ENCODE measurements at regions not wholly inside any gene's neighbourhood (a gene's known extent, or its start where the extent isn't known, plus 50 kb on each side); places are given as distances from the start of the nearest gene placed in this dataset.

- DNase-seq (ENCODE audit: low read depth), result no peak
These were observed 514.6 kb downstream of the ZNF608 start for GRCh38 chr5:124231802-124232201.

DNA sequence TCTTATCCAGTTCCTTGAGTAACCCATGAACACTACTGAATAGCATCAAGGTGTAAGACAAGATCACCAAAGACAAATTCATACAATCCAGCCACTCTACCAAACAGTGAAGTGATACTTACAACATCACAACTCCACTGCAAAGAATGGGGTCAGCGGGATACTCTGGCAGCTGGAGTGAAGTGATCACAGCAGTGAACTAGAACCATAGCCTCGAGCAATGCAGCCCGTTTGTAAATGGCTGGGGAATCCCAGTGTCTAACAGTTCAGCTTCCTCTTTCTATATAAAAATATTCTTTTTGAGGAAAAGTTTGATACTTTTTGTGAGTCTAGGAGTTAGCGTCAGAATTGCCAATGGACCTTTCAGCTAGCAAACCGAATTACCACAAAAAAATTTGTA, 515.2 kb downstream of the ZNF608 start:
- DNase-seq (ENCODE audit: low read depth), result no peak

- DNase-seq (ENCODE audit: low read depth), result no peak
These were observed 516.0 kb downstream of the ZNF608 start for GRCh38 chr5:124230456-124230855.

- DNase-seq (ENCODE audit: low read depth), result no peak
These were observed 517.1 kb downstream of the ZNF608 start for GRCh38 chr5:124229352-124229751.

- no peak for DNase-seq (ENCODE audit: low read depth)
These were observed 518.5 kb downstream of the ZNF608 start for GRCh38 chr5:124227914-124228313.

GRCh38 chr5:124220418-124220817, 526.0 kb downstream of the ZNF608 start:
- no peak for DNase-seq (ENCODE audit: low read depth)

DNA sequence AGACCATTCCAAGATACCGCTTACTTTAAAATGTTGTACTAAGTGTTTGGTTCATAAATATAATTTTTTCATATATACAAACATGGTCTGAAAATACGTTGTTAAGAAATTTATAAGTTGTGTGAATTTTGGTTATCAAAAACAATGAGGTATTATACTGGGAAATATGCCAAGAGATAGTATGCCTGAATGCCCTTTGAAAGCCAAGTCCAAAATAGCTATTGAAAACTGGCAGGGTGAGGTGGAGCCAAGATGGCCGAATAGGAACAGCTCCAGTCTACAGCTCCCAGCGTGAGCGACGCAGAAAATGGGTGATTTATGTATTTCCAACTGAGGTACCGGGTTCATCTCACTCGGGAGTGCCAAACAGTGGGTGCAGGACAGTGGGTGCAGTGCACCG, 533.5 kb downstream of the ZNF608 start:
- DNase-seq (ENCODE audit: low read depth), result no peak

DNA sequence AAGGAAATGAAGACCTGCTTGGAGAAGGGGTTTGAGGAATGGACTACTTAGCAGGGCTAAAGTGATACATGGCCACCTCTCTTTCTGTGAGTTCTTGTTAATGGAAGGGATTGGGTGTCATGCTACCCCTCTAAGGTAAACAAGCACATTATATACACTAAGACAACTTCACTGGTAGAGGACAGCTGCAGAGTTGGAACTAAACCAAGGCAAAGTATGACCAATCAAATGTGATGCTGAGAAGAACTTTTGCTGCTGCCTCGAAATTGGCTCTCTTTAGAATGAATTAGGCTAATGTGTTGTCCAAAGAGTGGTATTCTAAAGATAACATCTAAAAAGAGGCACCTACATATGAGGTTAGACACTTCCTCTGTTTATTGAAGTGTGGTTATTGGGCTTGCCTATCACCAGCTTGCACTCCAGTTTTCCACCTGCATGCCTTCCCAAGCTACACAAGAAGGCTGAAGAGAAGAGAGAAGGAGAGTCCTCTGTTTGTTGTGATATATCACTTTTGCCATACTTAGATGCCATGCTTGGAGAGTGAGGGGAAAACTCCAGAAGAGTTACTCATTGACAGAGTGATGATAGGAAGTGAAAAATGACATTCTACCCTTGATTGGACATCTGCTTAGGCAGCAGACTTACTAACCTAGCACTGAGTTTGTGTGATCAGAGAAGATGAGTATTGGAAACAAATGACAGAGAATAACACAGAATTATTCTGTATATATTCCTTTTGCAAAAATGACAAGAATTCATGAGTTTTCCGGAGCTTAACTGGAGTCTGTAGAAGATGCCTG, 536.1 kb downstream of the ZNF608 start:
- no peak for DNase-seq (ENCODE audit: low read depth)

- no peak for DNase-seq (ENCODE audit: low read depth)
These were observed 539.3 kb downstream of the ZNF608 start for GRCh38 chr5:124207118-124207517.

GRCh38 chr5:124206540-124206939, 539.9 kb downstream of the ZNF608 start:
- no peak for DNase-seq (ENCODE audit: low read depth)

DNA sequence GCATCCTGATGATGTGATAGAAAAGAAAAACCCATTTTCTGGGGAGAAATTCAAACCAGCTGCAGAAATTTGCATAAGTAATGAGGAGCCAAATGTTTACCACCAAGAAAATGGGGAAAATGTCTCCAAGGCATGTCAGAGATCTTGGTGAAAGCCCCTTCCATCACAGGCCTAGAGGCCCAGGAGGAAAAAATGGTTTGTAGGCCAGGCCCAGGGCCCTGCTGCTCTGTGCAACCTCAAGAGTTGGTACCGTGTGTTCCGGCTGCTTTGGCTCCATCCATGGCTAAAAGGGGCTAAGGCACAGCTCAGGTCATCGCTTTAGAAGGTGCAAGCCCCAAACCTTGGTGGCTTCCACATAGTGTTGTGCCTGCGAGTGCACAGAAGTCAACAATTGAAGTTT, 543.1 kb downstream of the ZNF608 start:
- DNase-seq (ENCODE audit: low read depth), result no peak

GRCh38 chr5:124200381-124200780, 546.1 kb downstream of the ZNF608 start:
- no peak for DNase-seq (ENCODE audit: low read depth)

- DNase-seq (ENCODE audit: low read depth), result no peak
These were observed 546.5 kb downstream of the ZNF608 start for GRCh38 chr5:124199893-124200292.

- DNase-seq (ENCODE audit: low read depth), result no peak
These were observed 551.0 kb downstream of the ZNF608 start for GRCh38 chr5:124195411-124195810.

DNA sequence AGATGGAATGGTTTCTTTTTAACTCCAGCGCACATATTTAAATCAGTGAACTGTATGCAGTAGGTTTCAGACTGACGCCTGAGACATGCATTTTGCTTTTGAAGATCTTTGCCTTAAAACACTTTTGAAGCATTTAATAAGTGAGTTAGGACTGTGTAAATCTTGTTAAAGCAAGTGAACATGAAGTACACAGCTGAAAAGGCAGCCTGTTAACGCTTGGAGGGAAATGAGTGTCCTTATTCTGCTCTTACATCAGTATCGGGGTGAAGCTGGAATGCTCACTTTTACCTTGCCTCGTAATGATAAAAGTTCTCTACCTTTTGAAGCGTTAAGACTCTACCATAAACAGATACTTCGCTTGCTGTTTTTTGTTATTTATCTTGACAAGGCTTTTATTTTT, 552.2 kb downstream of the ZNF608 start:
- no peak for DNase-seq (ENCODE audit: low read depth)

GRCh38 chr5:124193371-124193789, 553.1 kb downstream of the ZNF608 start:
- DNase-seq (ENCODE audit: low read depth), result no peak

GRCh38 chr5:124192716-124193115, 553.7 kb downstream of the ZNF608 start:
- DNase-seq (ENCODE audit: low read depth), result no peak

GRCh38 chr5:124185716-124186115, 560.7 kb downstream of the ZNF608 start:
- no peak for DNase-seq (ENCODE audit: low read depth)

- no peak for DNase-seq (ENCODE audit: low read depth)
These were observed 564.3 kb downstream of the ZNF608 start for GRCh38 chr5:124182133-124182532.

DNA sequence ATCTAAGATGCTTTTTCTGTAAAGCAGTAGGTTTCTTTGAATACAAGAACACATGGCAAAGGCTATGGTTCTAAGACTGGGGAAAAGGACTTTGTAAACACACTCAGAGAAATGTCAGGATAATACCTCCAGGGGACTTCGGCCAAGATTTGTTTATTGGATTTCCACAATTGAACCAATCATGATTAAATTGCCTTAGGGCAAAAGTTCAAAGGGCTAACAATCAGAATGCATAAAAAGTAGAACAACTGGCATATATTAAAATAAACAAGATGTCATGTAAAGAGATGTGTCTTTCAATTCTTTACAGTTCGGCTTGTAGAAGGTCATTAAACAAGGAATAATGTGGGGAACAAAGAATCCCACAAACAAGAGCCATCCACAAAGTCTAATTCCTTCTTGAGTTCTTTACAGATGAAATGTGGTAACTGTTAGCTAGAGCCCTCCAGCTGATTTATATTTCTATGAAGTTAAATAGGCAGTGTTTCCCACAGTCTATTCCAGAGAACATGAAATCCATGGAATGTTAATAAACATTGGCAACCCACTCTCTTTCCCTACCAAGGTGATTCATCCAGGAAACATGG, 565.5 kb downstream of the ZNF608 start:
- no peak for DNase-seq (ENCODE audit: low read depth)

GRCh38 chr5:124180299-124180874, 566.1 kb downstream of the ZNF608 start:
- DNase-seq (ENCODE audit: low read depth), result no peak

GRCh38 chr5:124179819-124180218, 566.6 kb downstream of the ZNF608 start:
- DNase-seq (ENCODE audit: low read depth), result no peak

GRCh38 chr5:124178050-124178449, 568.4 kb downstream of the ZNF608 start:
- DNase-seq (ENCODE audit: low read depth), result no peak

DNA sequence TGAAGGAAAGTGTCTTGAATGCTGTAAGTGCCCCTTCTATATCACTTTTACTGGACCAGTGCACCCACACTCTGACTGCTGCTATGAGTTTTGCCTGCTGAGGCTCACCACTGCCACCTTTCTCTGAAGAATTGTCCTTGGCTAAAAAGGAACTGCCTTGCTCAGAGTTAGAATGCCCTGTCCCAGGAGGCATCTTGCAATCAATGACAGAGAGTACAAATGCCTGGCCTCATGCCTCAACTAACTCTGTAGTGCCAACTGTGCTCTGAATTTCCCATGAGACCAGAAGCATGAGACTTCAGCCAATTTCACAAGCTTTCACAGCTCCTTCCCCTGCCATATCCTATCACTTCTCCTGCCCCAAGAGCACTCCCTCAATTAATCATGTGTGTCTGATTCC, 569.7 kb downstream of the ZNF608 start:
- no peak for DNase-seq (ENCODE audit: low read depth)

Data from CMK (cell line).